SK-N-SH (cell line): ENCODE measurements at regions not wholly inside any gene's neighbourhood (a gene's known extent, or its start where the extent isn't known, plus 50 kb on each side); places are given as distances from the start of the nearest gene placed in this dataset.

Experiments used
- CTCF ChIA-PET: fragments of 300-600, 350-600 bp; formaldehyde crosslinking; extraction: SDS; loops from one replicate; lab custom pipeline; 2021; lab: Yijun Ruan, JAX
- POLR2A ChIA-PET: fragments of 350-600 bp; sonication (Branson Sonifier 250); formaldehyde crosslinking; extraction: SDS; loops from one replicate; lab custom pipeline; 2020; ENCODE audit warnings: antibody characterized with exemption, inconsistent platforms; lab: Yijun Ruan, JAX
- DNase-seq: peaks from one replicate; pipeline ENCODE4 v3.0.0; 2012
- H2AFZ ChIP-seq: fragments of 200-600 bp; sonication (generic); 2 replicates; pipeline ENCODE4 v1.8.1; 2016; ENCODE audit warnings: antibody characterized with exemption, mild to moderate bottlenecking, low read depth
- H3F3A ChIP-seq: fragments of 200-600 bp; sonication (generic); replicated peaks from 2 replicates; pipeline ENCODE3; 2016; ENCODE audit warnings: antibody characterized with exemption, mild to moderate bottlenecking; ENCODE audit not compliant: insufficient read depth
- H3K27ac ChIP-seq, 2 experiments: fragments of 200-500 bp in 1 of 2; fragments of 200-600 bp in 1 of 2; sonication (Bioruptor generic) in 1 of 2; sonication (generic), shearing (Covaris generic) in 1 of 2; 2 replicates each; pipeline versions ENCODE4 v1.5.1 to v1.6.1; 2014 to 2016; ENCODE audit warnings: low read depth in 2 of 2, inconsistent platforms in 1 of 2, low read length in 1 of 2, mild to moderate bottlenecking in 1 of 2, mixed read lengths in 1 of 2
- H3K27me3 ChIP-seq: fragments of 200-600 bp; sonication (generic), shearing (Covaris generic); 2 replicates; pipeline ENCODE4 v1.6.1; 2016; ENCODE audit warnings: mixed run types; ENCODE audit not compliant: insufficient read depth
- H3K36me3 ChIP-seq, 2 experiments: fragments of 200-500 bp in 1 of 2; fragments of 200-600 bp in 1 of 2; sonication (Bioruptor generic) in 1 of 2; sonication (generic) in 1 of 2; replicated peaks in 1 of 2; 2 replicates each; pipeline versions ENCODE3 to v1.5.1; 2014 to 2016; ENCODE audit warnings: low read length in 1 of 2, mild to moderate bottlenecking in 1 of 2; ENCODE audit not compliant: insufficient read depth in 2 of 2, control insufficient read depth in 1 of 2
- H3K4me1 ChIP-seq, 2 experiments: fragments of 200-500 bp in 1 of 2; fragments of 200-600 bp in 1 of 2; sonication (Bioruptor generic) in 1 of 2; sonication (generic), shearing (Covaris generic) in 1 of 2; 2 replicates each; pipeline versions ENCODE4 v1.5.1 to v1.6.1; 2014 to 2016; ENCODE audit warnings: low read depth in 1 of 2, low read length in 1 of 2, mixed run types in 1 of 2; ENCODE audit not compliant: insufficient read depth in 2 of 2, control insufficient read depth in 1 of 2
- H3K4me2 ChIP-seq: fragments of 200-600 bp; sonication (generic), shearing (Covaris generic); 2 replicates; pipeline ENCODE4 v1.6.1; 2017; ENCODE audit warnings: mixed run types
- H3K4me3 ChIP-seq, 2 experiments: fragments of 200-500 bp in 1 of 2; fragments of 200-600 bp in 1 of 2; sonication (Bioruptor generic) in 1 of 2; sonication (generic), shearing (Covaris generic) in 1 of 2; 2 replicates each; pipeline versions ENCODE4 v1.5.1 to v1.8.1; 2014 to 2016; ENCODE audit warnings: low read depth in 2 of 2, inconsistent platforms in 1 of 2, low read length in 1 of 2, mild to moderate bottlenecking in 1 of 2, mixed read lengths in 1 of 2, moderate library complexity in 1 of 2
- H3K79me2 ChIP-seq: fragments of 200-600 bp; sonication (generic); 2 replicates; pipeline ENCODE4 v1.8.1; 2017; ENCODE audit warnings: mild to moderate bottlenecking; ENCODE audit not compliant: insufficient read depth
- H3K9ac ChIP-seq: fragments of 200-600 bp; sonication (generic); 2 replicates; pipeline ENCODE4 v1.6.1; 2017; ENCODE audit warnings: mixed run types
- H3K9me2 ChIP-seq: fragments of 200-600 bp; sonication (generic); 2 replicates; pipeline ENCODE4 v1.6.1; 2017; ENCODE audit warnings: mixed run types
- H3K9me3 ChIP-seq: fragments of 200-600 bp; sonication (generic); 2 replicates; pipeline ENCODE4 v1.6.1; 2017; ENCODE audit warnings: mixed run types, mild to moderate bottlenecking, moderate library complexity
- H4K20me1 ChIP-seq: fragments of 200-600 bp; sonication (generic); 2 replicates; pipeline ENCODE4 v1.6.1; 2017; ENCODE audit warnings: mild to moderate bottlenecking, mixed run types; ENCODE audit not compliant: insufficient read depth
- CHD2 ChIP-seq: fragments of 150-350 bp; IDR thresholded peaks from 2 replicates; pipeline ENCODE4 v1.6.1; 2018; ENCODE audit warnings: low read length; ENCODE audit not compliant: partially characterized antibody
- ELF1 ChIP-seq: IDR thresholded peaks from 2 replicates; pipeline ENCODE4 v1.4.0; 2012
- EZH2phosphoT487 ChIP-seq: fragments of 200-600 bp; sonication (generic); IDR thresholded peaks from 2 replicates; pipeline ENCODE4 v1.6.1; 2017; ENCODE audit warnings: low read depth, mixed run types, mild to moderate bottlenecking, antibody characterized with exemption, moderate library complexity, borderline replicate concordance
- FOSL2 ChIP-seq: IDR thresholded peaks from 2 replicates; pipeline ENCODE4 v1.4.0; 2012; ENCODE audit warnings: low read depth, mild to moderate bottlenecking, moderate library complexity, borderline replicate concordance
- FOXJ3 ChIP-seq: sonication (generic); formaldehyde crosslinking; IDR thresholded peaks from 2 replicates; pipeline ENCODE4 v1.5.1; 2020; ENCODE audit warnings: mild to moderate bottlenecking, missing genetic modification reagents
- FOXM1 ChIP-seq: IDR thresholded peaks from 2 replicates; pipeline ENCODE4 v1.4.0; 2012; ENCODE audit warnings: low read depth, mild to moderate bottlenecking
- GATA2 ChIP-seq: sonication (generic); formaldehyde crosslinking; IDR thresholded peaks from 2 replicates; pipeline ENCODE4 v1.5.0; 2020; ENCODE audit warnings: mild to moderate bottlenecking, missing genetic modification reagents
- JUND ChIP-seq: IDR thresholded peaks from 2 replicates; pipeline ENCODE4 v1.4.0; 2012
- MEF2A ChIP-seq: IDR thresholded peaks from 2 replicates; pipeline ENCODE4 v1.4.0; 2012; ENCODE audit warnings: low read depth, borderline replicate concordance
- MXI1 ChIP-seq: IDR thresholded peaks from 2 replicates; pipeline ENCODE4 v1.6.1; 2012; ENCODE audit warnings: mild to moderate bottlenecking, low read depth, low read length, improper control_type of control experiment
- NFIC ChIP-seq: IDR thresholded peaks from 2 replicates; pipeline ENCODE4 v1.4.0; 2012; ENCODE audit warnings: borderline replicate concordance
- POLR2AphosphoS5 ChIP-seq: IDR thresholded peaks from 2 replicates; pipeline ENCODE4 v1.6.1; 2012; ENCODE audit warnings: low read depth, low read length
- RFX5 ChIP-seq: IDR thresholded peaks from 2 replicates; pipeline ENCODE4 v1.6.1; 2012; ENCODE audit warnings: mild to moderate bottlenecking, improper control_type of control experiment, low read length
- RXRA ChIP-seq: IDR thresholded peaks from 2 replicates; pipeline ENCODE4 v1.4.0; 2012; ENCODE audit warnings: low read depth, mild to moderate bottlenecking, borderline replicate concordance
- SIN3A ChIP-seq: IDR thresholded peaks from 2 replicates; pipeline ENCODE4 v1.6.1; 2012; ENCODE audit warnings: low read depth, mild to moderate bottlenecking, low read length, moderate library complexity, borderline replicate concordance
- TAF1 ChIP-seq: IDR thresholded peaks from 2 replicates; pipeline ENCODE4 v1.6.1; 2012; ENCODE audit warnings: low read depth, mild to moderate bottlenecking, low read length, moderate library complexity, borderline replicate concordance
- TEAD4 ChIP-seq: IDR thresholded peaks from 2 replicates; pipeline ENCODE4 v1.4.0; 2012; ENCODE audit warnings: mild to moderate bottlenecking, borderline replicate concordance; ENCODE audit not compliant: insufficient read depth
- WGBS: methylation state at CpG from one replicate; pipeline ENCODE4 v1.1.6; 2017; ENCODE audit warnings: low lambda C conversion rate; 5-methylcytosine and 5-hydroxymethylcytosine counted together
- TF ChIP-seq, protein P1 (sequence below): fragments of 150-350 bp; IDR thresholded peaks from 2 replicates; pipeline ENCODE4 v1.6.1; 2016; ENCODE audit warnings: mild to moderate bottlenecking, low read depth, low read length
- TF ChIP-seq, protein P2 (sequence below): IDR thresholded peaks from 2 replicates; pipeline ENCODE4 v1.4.0; 2012; ENCODE audit warnings: low read depth, borderline replicate concordance
- TF ChIP-seq, protein P3 (sequence below): IDR thresholded peaks from 2 replicates; pipeline ENCODE4 v1.4.0; 2012; ENCODE audit warnings: low read depth
- TF ChIP-seq, protein P4 (sequence below): IDR thresholded peaks from 2 replicates; pipeline ENCODE4 v1.4.0; 2012; ENCODE audit warnings: low read depth, borderline replicate concordance

- H3K9me3 ChIP-seq: no peaks in the 10 kb centered on the region
- ChIA-PET POLR2A (no interaction called here), CTCF (no interaction called here)
- H3K27me3 ChIP-seq: no peaks in the 10 kb centered on the region
- H3K9ac ChIP-seq: no peak overlapping the region
- H3K36me3 ChIP-seq: no peaks in the 10 kb centered on the region
- no peaks in the 10 kb centered on the region for H3F3A ChIP-seq
- H2AFZ ChIP-seq: no peak overlapping the region
- no peaks in the 10 kb centered on the region for H3K9me2 ChIP-seq
- no peaks in the 10 kb centered on the region for H3K79me2 ChIP-seq
- no peaks in the 10 kb centered on the region for H4K20me1 ChIP-seq
- TF ChIP-seq RXRA: no peak
- TF ChIP-seq, protein P1, sequence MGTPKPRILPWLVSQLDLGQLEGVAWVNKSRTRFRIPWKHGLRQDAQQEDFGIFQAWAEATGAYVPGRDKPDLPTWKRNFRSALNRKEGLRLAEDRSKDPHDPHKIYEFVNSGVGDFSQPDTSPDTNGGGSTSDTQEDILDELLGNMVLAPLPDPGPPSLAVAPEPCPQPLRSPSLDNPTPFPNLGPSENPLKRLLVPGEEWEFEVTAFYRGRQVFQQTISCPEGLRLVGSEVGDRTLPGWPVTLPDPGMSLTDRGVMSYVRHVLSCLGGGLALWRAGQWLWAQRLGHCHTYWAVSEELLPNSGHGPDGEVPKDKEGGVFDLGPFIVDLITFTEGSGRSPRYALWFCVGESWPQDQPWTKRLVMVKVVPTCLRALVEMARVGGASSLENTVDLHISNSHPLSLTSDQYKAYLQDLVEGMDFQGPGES: no peak
- no peak for TF ChIP-seq SIN3A
- no peak for TF ChIP-seq POLR2AphosphoS5
- TF ChIP-seq EZH2phosphoT487: no peak
- no peak for TF ChIP-seq ELF1
- TF ChIP-seq TAF1: no peak
- TF ChIP-seq FOXM1: no peak
- no peak for TF ChIP-seq CHD2
- no peak for TF ChIP-seq GATA2
- no peaks in the 10 kb centered on the region for H3K4me1 ChIP-seq
- WGBS: 43% methylated on average over 4 of the region's 4 CpGs
- no peak for DNase-seq
- H3K4me3 ChIP-seq: no peak overlapping the region
- no peak overlapping the region for H3K4me2 ChIP-seq
- no peak overlapping the region for H3K27ac ChIP-seq
Measured at GRCh38 chr6:67449602-67450001, 1185.5 kb upstream of the ADGRB3 start.

GRCh38 chr6:67433124-67433523 is 1202.0 kb upstream of the ADGRB3 start:
- Histone ChIP-seq H3K4me2 (no peak overlapping the region), H3K9ac (no peak overlapping the region), H3K9me3 (no peaks in the 10 kb centered on the region), H3K4me3 (no peak overlapping the region), H3F3A (no peaks in the 10 kb centered on the region), H3K27me3 (no peaks in the 10 kb centered on the region), H2AFZ (no peak overlapping the region), H3K27ac (no peak overlapping the region), H3K9me2 (no peaks in the 10 kb centered on the region), H3K36me3 (no peaks in the 10 kb centered on the region), H3K79me2 (no peaks in the 10 kb centered on the region), H3K4me1 (no peaks in the 10 kb centered on the region), H4K20me1 (no peaks in the 10 kb centered on the region)
- CTCF ChIA-PET: no interaction called here
- TF ChIP-seq MXI1 (no peak), MEF2A (no peak), TEAD4 (no peak), NFIC (no peak), RFX5 (no peak), JUND (no peak), FOSL2 (no peak), RXRA (no peak), FOXJ3 (CRISPR knock-in tag) (no peak)
- TF ChIP-seq, protein P2, sequence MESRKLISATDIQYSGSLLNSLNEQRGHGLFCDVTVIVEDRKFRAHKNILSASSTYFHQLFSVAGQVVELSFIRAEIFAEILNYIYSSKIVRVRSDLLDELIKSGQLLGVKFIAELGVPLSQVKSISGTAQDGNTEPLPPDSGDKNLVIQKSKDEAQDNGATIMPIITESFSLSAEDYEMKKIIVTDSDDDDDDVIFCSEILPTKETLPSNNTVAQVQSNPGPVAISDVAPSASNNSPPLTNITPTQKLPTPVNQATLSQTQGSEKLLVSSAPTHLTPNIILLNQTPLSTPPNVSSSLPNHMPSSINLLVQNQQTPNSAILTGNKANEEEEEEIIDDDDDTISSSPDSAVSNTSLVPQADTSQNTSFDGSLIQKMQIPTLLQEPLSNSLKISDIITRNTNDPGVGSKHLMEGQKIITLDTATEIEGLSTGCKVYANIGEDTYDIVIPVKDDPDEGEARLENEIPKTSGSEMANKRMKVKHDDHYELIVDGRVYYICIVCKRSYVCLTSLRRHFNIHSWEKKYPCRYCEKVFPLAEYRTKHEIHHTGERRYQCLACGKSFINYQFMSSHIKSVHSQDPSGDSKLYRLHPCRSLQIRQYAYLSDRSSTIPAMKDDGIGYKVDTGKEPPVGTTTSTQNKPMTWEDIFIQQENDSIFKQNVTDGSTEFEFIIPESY: no peak
- TF ChIP-seq, protein P3, sequence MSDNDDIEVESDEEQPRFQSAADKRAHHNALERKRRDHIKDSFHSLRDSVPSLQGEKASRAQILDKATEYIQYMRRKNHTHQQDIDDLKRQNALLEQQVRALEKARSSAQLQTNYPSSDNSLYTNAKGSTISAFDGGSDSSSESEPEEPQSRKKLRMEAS: no peak
- TF ChIP-seq, protein P4, sequence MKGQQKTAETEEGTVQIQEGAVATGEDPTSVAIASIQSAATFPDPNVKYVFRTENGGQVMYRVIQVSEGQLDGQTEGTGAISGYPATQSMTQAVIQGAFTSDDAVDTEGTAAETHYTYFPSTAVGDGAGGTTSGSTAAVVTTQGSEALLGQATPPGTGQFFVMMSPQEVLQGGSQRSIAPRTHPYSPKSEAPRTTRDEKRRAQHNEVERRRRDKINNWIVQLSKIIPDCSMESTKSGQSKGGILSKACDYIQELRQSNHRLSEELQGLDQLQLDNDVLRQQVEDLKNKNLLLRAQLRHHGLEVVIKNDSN: no peak
- TF ChIP-seq, protein P1: no peak
- WGBS: 82% methylated on average over 2 of the region's 2 CpGs
- POLR2A ChIA-PET: no interaction called here
- no peak for DNase-seq
